Uterus (tissue), 2 donors: ENCODE measurements at regions not wholly inside any gene's neighbourhood (a gene's known extent, or its start where the extent isn't known, plus 50 kb on each side); places are given as distances from the start of the nearest gene placed in this dataset.

Experiments
- CTCF ChIP-seq, 4 experiments: fragments of 200-600 bp in 2 of 4; fragments of 450-650 bp in 2 of 4; sonication (generic) in 2 of 4; IDR thresholded peaks; one replicate each; pipeline ENCODE4 v1.5.1; 2016 to 2019; ENCODE audit warnings: antibody characterized with exemption in 4 of 4, mild to moderate bottlenecking in 2 of 4, moderate library complexity in 1 of 4
- POLR2A ChIP-seq, 2 donors: fragments of 450-650 bp; IDR thresholded peaks; one replicate each; pipeline ENCODE4 v1.6.1; 2016; ENCODE audit warnings: antibody characterized with exemption in 2 of 2, mild to moderate bottlenecking in 1 of 2, moderate library complexity in 1 of 2

- TF ChIP-seq CTCF (IDR thresholded peaks at IDR 0.05), result no peak
- TF ChIP-seq POLR2A (IDR thresholded peaks at IDR 0.05), result no peak
These were observed 194.2 kb upstream of the PHACTR1 start for GRCh38 chr6:12522347-12522746.
